HL-60 (cell line): ENCODE measurements at regions not wholly inside any gene's neighbourhood (a gene's known extent, or its start where the extent isn't known, plus 50 kb on each side); places are given as distances from the start of the nearest gene placed in this dataset.

Experiments
- GABPA ChIP-seq: IDR thresholded peaks from 2 replicates; pipeline ENCODE4 v1.6.1; 2012; ENCODE audit warnings: low read depth
- POLR2AphosphoS5 ChIP-seq: IDR thresholded peaks from 2 replicates; pipeline ENCODE4 v1.6.1; 2012; ENCODE audit warnings: low read depth
- TF ChIP-seq, protein P1 (sequence below): IDR thresholded peaks from one replicate; pipeline ENCODE4 v1.5.1; 2011; ENCODE audit warnings: low read length, control low read depth, inconsistent platforms; ENCODE audit not compliant: insufficient read depth
- TF ChIP-seq, protein P2 (sequence below): IDR thresholded peaks from 2 replicates; pipeline ENCODE4 v1.6.1; 2012; ENCODE audit warnings: low read depth; ENCODE audit not compliant: insufficient replicate concordance

DNA sequence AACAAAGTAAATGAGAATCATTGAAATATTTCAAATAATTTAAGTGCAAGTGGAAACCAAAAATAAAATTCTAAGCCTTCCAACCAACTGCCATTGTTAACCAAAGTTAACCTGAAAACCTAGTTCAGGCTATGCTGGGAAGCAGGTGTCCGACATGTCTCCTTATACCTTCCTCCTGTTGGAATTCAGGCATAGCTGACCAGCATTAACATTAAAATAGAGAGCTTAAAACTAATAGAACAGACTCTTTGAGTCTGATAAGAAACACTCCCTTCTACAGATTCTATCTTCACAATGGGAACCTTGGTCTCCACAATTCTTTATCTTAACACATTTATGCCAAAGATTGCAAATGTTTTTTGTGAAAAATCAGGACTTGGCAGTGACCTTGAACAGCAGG lies 1004.9 kb upstream of the NRXN1 start:
- TF ChIP-seq, protein P1, sequence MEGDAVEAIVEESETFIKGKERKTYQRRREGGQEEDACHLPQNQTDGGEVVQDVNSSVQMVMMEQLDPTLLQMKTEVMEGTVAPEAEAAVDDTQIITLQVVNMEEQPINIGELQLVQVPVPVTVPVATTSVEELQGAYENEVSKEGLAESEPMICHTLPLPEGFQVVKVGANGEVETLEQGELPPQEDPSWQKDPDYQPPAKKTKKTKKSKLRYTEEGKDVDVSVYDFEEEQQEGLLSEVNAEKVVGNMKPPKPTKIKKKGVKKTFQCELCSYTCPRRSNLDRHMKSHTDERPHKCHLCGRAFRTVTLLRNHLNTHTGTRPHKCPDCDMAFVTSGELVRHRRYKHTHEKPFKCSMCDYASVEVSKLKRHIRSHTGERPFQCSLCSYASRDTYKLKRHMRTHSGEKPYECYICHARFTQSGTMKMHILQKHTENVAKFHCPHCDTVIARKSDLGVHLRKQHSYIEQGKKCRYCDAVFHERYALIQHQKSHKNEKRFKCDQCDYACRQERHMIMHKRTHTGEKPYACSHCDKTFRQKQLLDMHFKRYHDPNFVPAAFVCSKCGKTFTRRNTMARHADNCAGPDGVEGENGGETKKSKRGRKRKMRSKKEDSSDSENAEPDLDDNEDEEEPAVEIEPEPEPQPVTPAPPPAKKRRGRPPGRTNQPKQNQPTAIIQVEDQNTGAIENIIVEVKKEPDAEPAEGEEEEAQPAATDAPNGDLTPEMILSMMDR: no peak
- TF ChIP-seq GABPA: no peak
- TF ChIP-seq POLR2AphosphoS5: no peak
- TF ChIP-seq, protein P2, sequence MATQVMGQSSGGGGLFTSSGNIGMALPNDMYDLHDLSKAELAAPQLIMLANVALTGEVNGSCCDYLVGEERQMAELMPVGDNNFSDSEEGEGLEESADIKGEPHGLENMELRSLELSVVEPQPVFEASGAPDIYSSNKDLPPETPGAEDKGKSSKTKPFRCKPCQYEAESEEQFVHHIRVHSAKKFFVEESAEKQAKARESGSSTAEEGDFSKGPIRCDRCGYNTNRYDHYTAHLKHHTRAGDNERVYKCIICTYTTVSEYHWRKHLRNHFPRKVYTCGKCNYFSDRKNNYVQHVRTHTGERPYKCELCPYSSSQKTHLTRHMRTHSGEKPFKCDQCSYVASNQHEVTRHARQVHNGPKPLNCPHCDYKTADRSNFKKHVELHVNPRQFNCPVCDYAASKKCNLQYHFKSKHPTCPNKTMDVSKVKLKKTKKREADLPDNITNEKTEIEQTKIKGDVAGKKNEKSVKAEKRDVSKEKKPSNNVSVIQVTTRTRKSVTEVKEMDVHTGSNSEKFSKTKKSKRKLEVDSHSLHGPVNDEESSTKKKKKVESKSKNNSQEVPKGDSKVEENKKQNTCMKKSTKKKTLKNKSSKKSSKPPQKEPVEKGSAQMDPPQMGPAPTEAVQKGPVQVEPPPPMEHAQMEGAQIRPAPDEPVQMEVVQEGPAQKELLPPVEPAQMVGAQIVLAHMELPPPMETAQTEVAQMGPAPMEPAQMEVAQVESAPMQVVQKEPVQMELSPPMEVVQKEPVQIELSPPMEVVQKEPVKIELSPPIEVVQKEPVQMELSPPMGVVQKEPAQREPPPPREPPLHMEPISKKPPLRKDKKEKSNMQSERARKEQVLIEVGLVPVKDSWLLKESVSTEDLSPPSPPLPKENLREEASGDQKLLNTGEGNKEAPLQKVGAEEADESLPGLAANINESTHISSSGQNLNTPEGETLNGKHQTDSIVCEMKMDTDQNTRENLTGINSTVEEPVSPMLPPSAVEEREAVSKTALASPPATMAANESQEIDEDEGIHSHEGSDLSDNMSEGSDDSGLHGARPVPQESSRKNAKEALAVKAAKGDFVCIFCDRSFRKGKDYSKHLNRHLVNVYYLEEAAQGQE: no peak
